Keratinocyte (primary cell): ENCODE measurements at regions not wholly inside any gene's neighbourhood (a gene's known extent, or its start where the extent isn't known, plus 50 kb on each side); places are given as distances from the start of the nearest gene placed in this dataset.
A peak's percentile ranks its signal among the peaks of the same experiment; 100 is the strongest.

Source experiments
- DNase-seq: peaks from one replicate; pipeline ENCODE4 v3.0.0-alpha.2; 2011; ENCODE audit warnings: low read depth, missing footprints, low spot score
- FAIRE-seq: peaks from 2 replicates; lab custom pipeline; 2011; peaks lifted over from hg19 to GRCh38; lab: Jason Lieb, UNC
- H2AFZ ChIP-seq: 2 replicates; pipeline ENCODE4 v1.6.0; 2012; ENCODE audit warnings: low read length, control low read depth, inconsistent platforms; ENCODE audit not compliant: control insufficient read depth
- H3K27ac ChIP-seq: 2 replicates; pipeline ENCODE4 v1.5.1; 2011; ENCODE audit warnings: low read length; ENCODE audit not compliant: control insufficient read depth, insufficient read depth
- H3K27me3 ChIP-seq: 3 replicates; pipeline ENCODE4 v1.6.0; 2011; ENCODE audit warnings: low read length; ENCODE audit not compliant: control insufficient read depth, insufficient read depth; ENCODE audit errors: extremely low read depth
- H3K36me3 ChIP-seq, 2 experiments: 2 replicates in 1 of 2; 3 replicates in 1 of 2; pipeline ENCODE4 v1.5.1; 2011; ENCODE audit warnings: low read length in 2 of 2, mild to moderate bottlenecking in 1 of 2; ENCODE audit not compliant: control insufficient read depth in 2 of 2, insufficient read depth in 2 of 2; ENCODE audit errors: extremely low read depth in 1 of 2
- H3K4me1 ChIP-seq: 3 replicates; pipeline ENCODE4 v1.5.1; 2011; ENCODE audit warnings: low read length; ENCODE audit not compliant: control insufficient read depth, insufficient read depth; ENCODE audit errors: extremely low read depth
- H3K4me2 ChIP-seq: 3 replicates; pipeline ENCODE4 v1.6.0; 2011; ENCODE audit warnings: low read depth, low read length; ENCODE audit not compliant: control insufficient read depth, insufficient read depth; ENCODE audit errors: extremely low read depth
- H3K4me3 ChIP-seq, 3 experiments: fragments of 200-600 bp in 1 of 3; sonication (generic) in 1 of 3; 2 replicates in 2 of 3; 3 replicates in 1 of 3; pipeline ENCODE4 v1.5.1; 2011 to 2016; ENCODE audit warnings: low read length in 3 of 3, mild to moderate bottlenecking in 3 of 3, control low read depth in 2 of 3, inconsistent platforms in 1 of 3, low read depth in 1 of 3, mixed read lengths in 1 of 3, mixed run types in 1 of 3, moderate library complexity in 1 of 3; ENCODE audit not compliant: control insufficient read depth in 2 of 3, insufficient read depth in 2 of 3; ENCODE audit errors: extremely low read depth in 1 of 3
- H3K79me2 ChIP-seq: 2 replicates; pipeline ENCODE4 v1.6.0; 2012; ENCODE audit warnings: low read length; ENCODE audit not compliant: control insufficient read depth, insufficient read depth
- H3K9ac ChIP-seq: 3 replicates; pipeline ENCODE4 v1.6.0; 2011; ENCODE audit warnings: low read length; ENCODE audit not compliant: control insufficient read depth, insufficient read depth; ENCODE audit errors: extremely low read depth
- H3K9me1 ChIP-seq: 3 replicates; pipeline ENCODE4 v1.6.0; 2011; ENCODE audit warnings: low read length; ENCODE audit not compliant: control insufficient read depth, insufficient read depth; ENCODE audit errors: extremely low read depth
- H3K9me3 ChIP-seq: 2 replicates; pipeline ENCODE4 v1.5.1; 2012; ENCODE audit warnings: low read depth, low read length; ENCODE audit not compliant: control insufficient read depth
- H4K20me1 ChIP-seq: 3 replicates; pipeline ENCODE4 v1.6.0; 2011; ENCODE audit warnings: low read length; ENCODE audit not compliant: control insufficient read depth, insufficient read depth; ENCODE audit errors: extremely low read depth
- EZH2 ChIP-seq: IDR thresholded peaks from one replicate; pipeline ENCODE4 v1.6.1; 2012; ENCODE audit warnings: inconsistent platforms, mild to moderate bottlenecking, low read length, moderate library complexity
- dilution Hi-C: fragments of 300-500 bp; cut with MboI; formaldehyde crosslinking; loops from one replicate; pipeline ENCODE4 v1.7.0; 2020; ENCODE audit warnings: low sequenced_read_pairs; ENCODE audit not compliant: extremely low pct_ligation_motif_present
- TF ChIP-seq, protein P1 (sequence below), 3 experiments: IDR thresholded peaks in 1 of 3; conservative IDR thresholded peaks in 1 of 3; optimal IDR thresholded peaks in 1 of 3; 2 replicates in 2 of 3; 3 replicates in 1 of 3; pipeline versions ENCODE3 to v1.5.1; 2011; ENCODE audit warnings: low read length in 3 of 3, mild to moderate bottlenecking in 3 of 3, moderate library complexity in 2 of 3, control low read depth in 1 of 3, inconsistent platforms in 1 of 3; ENCODE audit not compliant: insufficient read depth in 2 of 3; ENCODE audit errors: extremely low read depth in 1 of 3

DNA sequence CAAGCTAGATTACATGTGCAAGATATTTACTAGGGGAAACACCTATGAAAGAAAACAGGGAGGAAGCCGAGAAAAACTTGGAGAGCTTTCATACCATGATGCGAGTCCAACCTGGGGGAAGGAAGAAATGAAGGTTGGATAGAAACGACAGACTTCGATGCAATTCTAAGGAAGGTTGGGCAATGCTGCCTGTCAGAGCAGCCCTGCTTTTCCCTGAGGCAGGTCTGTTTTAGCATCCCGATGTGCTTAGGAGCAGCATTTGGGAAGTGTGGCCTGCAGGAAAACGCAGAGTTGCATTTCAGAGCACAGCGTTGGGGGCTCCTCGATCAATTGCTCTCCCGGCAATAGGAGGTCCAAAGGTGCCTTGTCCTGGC, 91.9 kb upstream of the DTNBP1 start:
- TF ChIP-seq, protein P1, sequence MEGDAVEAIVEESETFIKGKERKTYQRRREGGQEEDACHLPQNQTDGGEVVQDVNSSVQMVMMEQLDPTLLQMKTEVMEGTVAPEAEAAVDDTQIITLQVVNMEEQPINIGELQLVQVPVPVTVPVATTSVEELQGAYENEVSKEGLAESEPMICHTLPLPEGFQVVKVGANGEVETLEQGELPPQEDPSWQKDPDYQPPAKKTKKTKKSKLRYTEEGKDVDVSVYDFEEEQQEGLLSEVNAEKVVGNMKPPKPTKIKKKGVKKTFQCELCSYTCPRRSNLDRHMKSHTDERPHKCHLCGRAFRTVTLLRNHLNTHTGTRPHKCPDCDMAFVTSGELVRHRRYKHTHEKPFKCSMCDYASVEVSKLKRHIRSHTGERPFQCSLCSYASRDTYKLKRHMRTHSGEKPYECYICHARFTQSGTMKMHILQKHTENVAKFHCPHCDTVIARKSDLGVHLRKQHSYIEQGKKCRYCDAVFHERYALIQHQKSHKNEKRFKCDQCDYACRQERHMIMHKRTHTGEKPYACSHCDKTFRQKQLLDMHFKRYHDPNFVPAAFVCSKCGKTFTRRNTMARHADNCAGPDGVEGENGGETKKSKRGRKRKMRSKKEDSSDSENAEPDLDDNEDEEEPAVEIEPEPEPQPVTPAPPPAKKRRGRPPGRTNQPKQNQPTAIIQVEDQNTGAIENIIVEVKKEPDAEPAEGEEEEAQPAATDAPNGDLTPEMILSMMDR (optimal IDR thresholded peaks at IDR 0.05 in 1 of 3, IDR thresholded peaks at IDR 0.05 in 1 of 3, conservative IDR thresholded peaks at IDR 0.05 in 1 of 3; ENCODE audit: extremely low read depth in 1 of 3, insufficient read depth in 2 of 3, low read length in 3 of 3): no peak
- no peak for TF ChIP-seq EZH2
- no peak overlapping the region for H3K4me2 ChIP-seq
- no peaks in the 10 kb centered on the region for H4K20me1 ChIP-seq
- no peak overlapping the region for H3K27ac ChIP-seq
- no peak overlapping the region for H3K4me3 ChIP-seq
- dilution Hi-C loops: no loop called here
- no peaks in the 10 kb centered on the region for H3K4me1 ChIP-seq
- no peaks in the 10 kb centered on the region for H3K9me3 ChIP-seq
- no peaks in the 10 kb centered on the region for H3K79me2 ChIP-seq
- DNase-seq (no peak), FAIRE-seq (no peak)
- H3K27me3 ChIP-seq: no peaks in the 10 kb centered on the region
- peak overlapping the region; percentile 67 for H2AFZ ChIP-seq
- no peak overlapping the region for H3K9ac ChIP-seq
- H3K9me1 ChIP-seq: no peaks in the 10 kb centered on the region
- H3K36me3 ChIP-seq: no peaks in the 10 kb centered on the region

DNA sequence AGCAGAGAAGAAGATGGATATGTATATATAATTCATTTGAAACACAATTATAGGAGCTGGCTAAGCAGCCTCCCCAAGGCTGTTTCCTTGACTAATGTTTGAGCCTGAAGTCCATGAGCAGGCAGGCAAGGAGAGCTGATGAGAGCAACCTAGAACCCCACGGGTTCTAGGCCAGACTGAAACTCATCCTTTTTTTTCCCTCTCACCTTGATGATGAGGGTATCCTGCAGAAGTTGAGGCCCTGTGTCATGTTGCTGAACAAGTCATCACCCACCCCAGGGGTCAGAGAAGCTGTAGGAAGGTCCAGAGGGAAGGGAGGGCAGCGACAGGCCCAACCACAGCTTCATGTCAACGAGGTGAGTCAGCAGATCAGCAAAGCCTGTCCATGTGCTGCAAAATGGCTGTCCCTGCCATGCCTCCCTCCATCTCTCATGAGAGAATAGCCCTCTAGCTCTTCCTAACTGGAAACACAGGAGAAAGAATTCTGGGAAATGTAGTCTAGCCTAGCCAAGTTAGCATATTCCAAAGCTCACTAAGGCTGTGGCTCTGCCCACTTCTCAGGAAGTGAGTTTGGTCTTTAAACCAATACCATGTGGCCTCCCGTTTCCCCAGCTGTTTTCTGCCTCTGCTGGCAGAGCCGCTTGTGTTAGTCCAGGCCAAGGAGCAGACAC, 91.3 kb upstream of the DTNBP1 start:
- Histone ChIP-seq H2AFZ (peak overlapping the region; percentile 67), H4K20me1 (no peaks in the 10 kb centered on the region), H3K79me2 (no peaks in the 10 kb centered on the region), H3K9me1 (no peaks in the 10 kb centered on the region), H3K27ac (no peak overlapping the region), H3K9me3 (no peaks in the 10 kb centered on the region), H3K4me1 (no peaks in the 10 kb centered on the region), H3K36me3 (no peaks in the 10 kb centered on the region), H3K27me3 (no peaks in the 10 kb centered on the region), H3K4me3 (no peak overlapping the region), H3K9ac (no peak overlapping the region), H3K4me2 (no peak overlapping the region)
- DNase-seq (no peak), FAIRE-seq (no peak)
- no peak for TF ChIP-seq EZH2
- TF ChIP-seq, protein P1 (optimal IDR thresholded peaks at IDR 0.05 in 1 of 3, IDR thresholded peaks at IDR 0.05 in 1 of 3, conservative IDR thresholded peaks at IDR 0.05 in 1 of 3; ENCODE audit: extremely low read depth in 1 of 3, insufficient read depth in 2 of 3, low read length in 3 of 3): no peak
- dilution Hi-C loops: no loop called here
